ENCODE measurements at regions not wholly inside any gene's neighbourhood (a gene's known extent, or its start where the extent isn't known, plus 50 kb on each side); places are given as distances from the start of the nearest gene placed in this dataset.

DNA sequence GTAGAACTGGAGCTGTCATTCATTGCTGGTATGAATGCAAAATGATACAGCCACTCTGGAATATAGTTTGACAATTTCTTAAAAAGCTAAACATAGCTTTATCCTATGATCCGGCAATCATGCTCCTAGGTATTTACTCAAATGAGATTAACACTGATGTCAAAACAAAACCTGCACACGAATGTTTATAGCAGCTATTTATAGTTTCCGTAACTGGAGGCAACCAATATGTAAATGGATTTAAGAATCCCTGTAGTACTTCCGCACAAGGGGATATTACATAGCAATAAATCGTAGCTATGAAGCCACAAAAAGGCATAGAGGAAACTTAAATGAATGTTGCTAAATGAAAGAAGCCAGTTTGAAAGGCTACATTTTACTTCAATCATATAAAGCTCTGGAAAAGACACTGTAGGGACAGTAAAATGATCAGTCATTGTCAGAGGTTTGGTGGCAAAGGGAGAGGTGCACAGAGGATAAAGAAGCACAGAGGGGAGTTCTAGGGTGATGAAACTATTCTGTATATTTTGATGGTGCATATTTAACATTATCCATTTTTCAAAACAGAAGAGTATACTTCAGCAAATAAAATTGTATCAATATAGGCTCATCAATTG, 1893.0 kb upstream of the PCDH20 start:
- Histone ChIP-seq H3K4me3 (ENCODE audit: low read depth, low read length) (no peak overlapping the region), H3K27ac (ENCODE audit: low read depth, low read length) (no peak overlapping the region), H3K27me3 (ENCODE audit: control insufficient read depth, insufficient read depth, low read length) (no peaks in the 10 kb centered on the region), H3K9me3 (ENCODE audit: control insufficient read depth, insufficient read depth, low read length) (peaks cover 8% of the 10 kb centered on the region)
- ChIA-PET POLR2A (no interaction called here), CTCF (no interaction called here)
- no peak for DNase-seq (ENCODE audit: low read depth, low spot score)
- TF ChIP-seq, protein P1, sequence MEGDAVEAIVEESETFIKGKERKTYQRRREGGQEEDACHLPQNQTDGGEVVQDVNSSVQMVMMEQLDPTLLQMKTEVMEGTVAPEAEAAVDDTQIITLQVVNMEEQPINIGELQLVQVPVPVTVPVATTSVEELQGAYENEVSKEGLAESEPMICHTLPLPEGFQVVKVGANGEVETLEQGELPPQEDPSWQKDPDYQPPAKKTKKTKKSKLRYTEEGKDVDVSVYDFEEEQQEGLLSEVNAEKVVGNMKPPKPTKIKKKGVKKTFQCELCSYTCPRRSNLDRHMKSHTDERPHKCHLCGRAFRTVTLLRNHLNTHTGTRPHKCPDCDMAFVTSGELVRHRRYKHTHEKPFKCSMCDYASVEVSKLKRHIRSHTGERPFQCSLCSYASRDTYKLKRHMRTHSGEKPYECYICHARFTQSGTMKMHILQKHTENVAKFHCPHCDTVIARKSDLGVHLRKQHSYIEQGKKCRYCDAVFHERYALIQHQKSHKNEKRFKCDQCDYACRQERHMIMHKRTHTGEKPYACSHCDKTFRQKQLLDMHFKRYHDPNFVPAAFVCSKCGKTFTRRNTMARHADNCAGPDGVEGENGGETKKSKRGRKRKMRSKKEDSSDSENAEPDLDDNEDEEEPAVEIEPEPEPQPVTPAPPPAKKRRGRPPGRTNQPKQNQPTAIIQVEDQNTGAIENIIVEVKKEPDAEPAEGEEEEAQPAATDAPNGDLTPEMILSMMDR (IDR thresholded peaks at IDR 0.05; ENCODE audit: low read depth, low read length), result no peak

DNA sequence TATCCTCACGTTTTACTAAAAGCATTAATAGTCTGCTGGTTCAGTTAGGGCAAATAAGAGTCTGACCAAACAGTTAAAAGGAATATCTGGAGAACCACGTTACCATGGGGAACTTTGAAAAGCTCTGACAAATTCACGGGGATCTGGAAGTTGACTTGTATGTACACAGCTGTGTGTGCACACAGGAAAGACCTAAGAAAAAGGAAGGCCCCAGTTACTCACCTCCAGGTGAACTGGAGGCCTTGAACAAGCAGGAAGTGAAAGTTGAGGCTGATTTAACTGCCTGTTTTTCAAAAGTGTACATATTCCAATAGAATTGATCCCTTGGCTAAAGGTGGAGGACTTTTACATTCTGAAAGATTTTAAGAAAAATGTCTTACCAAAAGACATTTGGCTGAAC, 1891.6 kb upstream of the PCDH20 start:
- ChIA-PET CTCF (no interaction called here), POLR2A (no interaction called here)
- H3K27me3 ChIP-seq (ENCODE audit: control insufficient read depth, insufficient read depth, low read length), result no peaks in the 10 kb centered on the region
- H3K27ac ChIP-seq (ENCODE audit: low read depth, low read length), result no peak overlapping the region
- peaks cover 8% of the 10 kb centered on the region for H3K9me3 ChIP-seq (ENCODE audit: control insufficient read depth, insufficient read depth, low read length)
- H3K4me3 ChIP-seq (ENCODE audit: low read depth, low read length), result no peak overlapping the region
- DNase-seq (ENCODE audit: low read depth, low spot score), result no peak
- TF ChIP-seq, protein P1 (IDR thresholded peaks at IDR 0.05; ENCODE audit: low read depth, low read length), result no peak

DNA sequence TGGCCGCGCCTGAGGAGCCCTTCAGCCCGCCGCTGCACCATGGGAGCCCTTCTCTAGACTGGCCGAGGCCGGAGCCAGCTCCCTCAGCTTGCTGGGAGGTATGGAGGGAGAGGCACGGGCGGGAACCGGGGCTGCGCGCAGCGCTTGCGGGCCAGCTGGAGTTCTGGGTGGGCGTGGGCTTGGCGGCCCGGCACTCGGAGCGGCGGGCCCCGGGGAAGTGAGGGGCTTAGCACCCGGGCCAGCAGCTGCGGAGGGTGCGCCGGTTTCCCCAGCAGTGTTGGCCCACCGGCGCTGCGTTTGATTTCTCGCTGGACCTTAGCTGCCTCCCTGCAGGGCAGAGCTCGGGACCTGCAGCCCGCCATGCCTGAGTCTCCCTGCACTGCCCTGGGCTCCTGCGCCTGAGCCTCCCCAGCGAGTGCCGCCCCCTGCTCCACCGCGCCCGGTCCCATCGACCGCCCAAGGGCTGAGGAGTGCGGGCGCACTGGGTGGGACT, 1890.0 kb upstream of the PCDH20 start:
- TF ChIP-seq, protein P1 (IDR thresholded peaks at IDR 0.05; ENCODE audit: low read depth, low read length), result no peak
- ChIA-PET POLR2A (no interaction called here), CTCF (no interaction called here)

DNA sequence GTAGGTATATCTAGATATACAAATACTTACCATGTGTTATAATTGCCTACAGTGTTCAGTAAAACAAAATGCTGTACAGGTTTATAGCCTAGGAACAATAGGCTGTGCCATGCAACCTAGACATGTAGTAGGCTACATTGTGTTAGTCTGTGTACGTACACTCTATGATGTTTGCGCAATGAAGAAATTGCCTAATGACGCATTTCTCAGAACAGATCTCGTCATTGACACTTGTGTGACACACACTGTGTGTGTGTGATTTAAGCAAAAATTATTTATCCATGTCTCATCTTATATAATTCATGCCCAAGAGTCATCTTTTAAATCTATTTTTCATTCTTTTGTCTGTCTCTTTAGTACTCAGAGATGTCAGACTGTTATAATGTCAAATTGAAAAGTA, 1888.8 kb upstream of the PCDH20 start:
- ChIA-PET POLR2A (no interaction called here), CTCF (no interaction called here)
- no peaks in the 10 kb centered on the region for H3K27me3 ChIP-seq (ENCODE audit: control insufficient read depth, insufficient read depth, low read length)
- no peak overlapping the region for H3K4me3 ChIP-seq (ENCODE audit: low read depth, low read length)
- DNase-seq (ENCODE audit: low read depth, low spot score), result no peak
- H3K9me3 ChIP-seq (ENCODE audit: control insufficient read depth, insufficient read depth, low read length), result peaks cover 8% of the 10 kb centered on the region
- TF ChIP-seq, protein P1 (IDR thresholded peaks at IDR 0.05; ENCODE audit: low read depth, low read length), result no peak
- no peak overlapping the region for H3K27ac ChIP-seq (ENCODE audit: low read depth, low read length)

More for the DNA sequence above, 1890.0 kb upstream of the PCDH20 start:
- Histone ChIP-seq H3K27ac (ENCODE audit: low read depth, low read length) (no peak overlapping the region), H3K4me3 (ENCODE audit: low read depth, low read length) (no peak overlapping the region), H3K9me3 (ENCODE audit: control insufficient read depth, insufficient read depth, low read length) (peaks cover 8% of the 10 kb centered on the region), H3K27me3 (ENCODE audit: control insufficient read depth, insufficient read depth, low read length) (no peaks in the 10 kb centered on the region)
- no peak for DNase-seq (ENCODE audit: low read depth, low spot score)

DNA sequence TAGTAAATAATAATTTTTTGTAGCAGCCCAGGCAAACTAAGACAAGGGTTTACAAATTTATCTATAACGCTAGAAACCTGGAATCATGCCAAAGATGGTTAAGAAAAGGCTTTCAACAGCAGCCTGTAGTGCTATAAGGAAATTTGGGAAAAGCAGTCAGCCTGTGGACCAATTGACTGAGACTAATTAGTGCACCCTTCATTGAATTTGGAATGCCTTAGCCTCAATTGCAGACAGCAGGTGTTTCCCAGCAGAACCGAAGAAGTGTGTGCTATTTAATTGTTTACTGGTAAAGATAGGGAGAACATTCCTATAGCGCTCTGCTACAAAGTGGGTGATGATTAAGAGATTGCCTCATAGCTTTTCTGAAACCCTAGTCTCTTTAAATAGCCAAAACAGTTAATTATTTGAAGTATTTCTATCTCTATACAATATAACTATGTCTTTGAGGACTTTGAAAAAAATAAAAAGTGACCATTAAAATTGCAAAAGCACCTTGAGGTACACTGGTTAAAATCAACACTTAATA, 1884.3 kb upstream of the PCDH20 start:
- ChIA-PET POLR2A (no interaction called here), CTCF (no interaction called here)
- no peak overlapping the region for H3K27ac ChIP-seq (ENCODE audit: low read depth, low read length)
- H3K9me3 ChIP-seq (ENCODE audit: control insufficient read depth, insufficient read depth, low read length), result no peaks in the 10 kb centered on the region
- TF ChIP-seq, protein P1 (IDR thresholded peaks at IDR 0.05; ENCODE audit: low read depth, low read length), result no peak
- H3K4me3 ChIP-seq (ENCODE audit: low read depth, low read length), result no peak overlapping the region
- no peak for DNase-seq (ENCODE audit: low read depth, low spot score)
- no peaks in the 10 kb centered on the region for H3K27me3 ChIP-seq (ENCODE audit: control insufficient read depth, insufficient read depth, low read length)

All from AG04450 (cell line).